ENCODE measurements at regions not wholly inside any gene's neighbourhood (a gene's known extent, or its start where the extent isn't known, plus 50 kb on each side); places are given as distances from the start of the nearest gene placed in this dataset.

DNA sequence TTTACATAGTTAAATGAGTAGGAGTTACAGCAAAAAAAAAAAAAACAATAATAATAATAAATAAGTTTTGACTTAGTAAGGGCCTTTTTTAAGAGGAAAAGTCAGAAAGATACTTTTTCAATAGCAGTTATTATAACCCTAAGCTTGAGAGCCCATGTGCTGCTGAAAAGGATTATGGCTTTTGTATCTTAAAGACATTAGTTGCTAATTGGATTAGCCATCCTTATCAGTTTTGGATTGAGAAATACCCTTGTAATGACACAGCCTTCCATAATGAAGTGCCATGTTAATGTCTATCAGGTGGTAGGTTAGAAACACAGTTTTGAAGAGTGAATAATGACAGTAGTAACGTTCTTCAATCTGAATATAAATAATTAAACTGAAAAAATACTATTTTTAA is 554.0 kb downstream of the RIT2 start:
- Mint-ChIP-seq H3K9me3 (peaks cover 4% of the 10 kb centered on the region), H3K4me3 (no peak overlapping the region), H3K27ac (no peak overlapping the region), H3K36me3 (ENCODE audit: low read depth) (no peaks in the 10 kb centered on the region), H3K4me1 (ENCODE audit: low read depth) (no peaks in the 10 kb centered on the region), H3K27me3 (no peaks in the 10 kb centered on the region)
- no peak for DNase-seq
- ATAC-seq = no peak
- CTCF ChIA-PET = no interaction called here
- POLR2A ChIA-PET = no interaction called here
- TF ChIP-seq, protein P1, sequence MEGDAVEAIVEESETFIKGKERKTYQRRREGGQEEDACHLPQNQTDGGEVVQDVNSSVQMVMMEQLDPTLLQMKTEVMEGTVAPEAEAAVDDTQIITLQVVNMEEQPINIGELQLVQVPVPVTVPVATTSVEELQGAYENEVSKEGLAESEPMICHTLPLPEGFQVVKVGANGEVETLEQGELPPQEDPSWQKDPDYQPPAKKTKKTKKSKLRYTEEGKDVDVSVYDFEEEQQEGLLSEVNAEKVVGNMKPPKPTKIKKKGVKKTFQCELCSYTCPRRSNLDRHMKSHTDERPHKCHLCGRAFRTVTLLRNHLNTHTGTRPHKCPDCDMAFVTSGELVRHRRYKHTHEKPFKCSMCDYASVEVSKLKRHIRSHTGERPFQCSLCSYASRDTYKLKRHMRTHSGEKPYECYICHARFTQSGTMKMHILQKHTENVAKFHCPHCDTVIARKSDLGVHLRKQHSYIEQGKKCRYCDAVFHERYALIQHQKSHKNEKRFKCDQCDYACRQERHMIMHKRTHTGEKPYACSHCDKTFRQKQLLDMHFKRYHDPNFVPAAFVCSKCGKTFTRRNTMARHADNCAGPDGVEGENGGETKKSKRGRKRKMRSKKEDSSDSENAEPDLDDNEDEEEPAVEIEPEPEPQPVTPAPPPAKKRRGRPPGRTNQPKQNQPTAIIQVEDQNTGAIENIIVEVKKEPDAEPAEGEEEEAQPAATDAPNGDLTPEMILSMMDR (IDR thresholded peaks at IDR 0.05) = no peak
- intact Hi-C loops (cut with micrococcal nuclease) = loop anchor here (10.0 kb wide), 1 partner anchor 57 kb away; no protein-coding TSS in a partner anchor

DNA sequence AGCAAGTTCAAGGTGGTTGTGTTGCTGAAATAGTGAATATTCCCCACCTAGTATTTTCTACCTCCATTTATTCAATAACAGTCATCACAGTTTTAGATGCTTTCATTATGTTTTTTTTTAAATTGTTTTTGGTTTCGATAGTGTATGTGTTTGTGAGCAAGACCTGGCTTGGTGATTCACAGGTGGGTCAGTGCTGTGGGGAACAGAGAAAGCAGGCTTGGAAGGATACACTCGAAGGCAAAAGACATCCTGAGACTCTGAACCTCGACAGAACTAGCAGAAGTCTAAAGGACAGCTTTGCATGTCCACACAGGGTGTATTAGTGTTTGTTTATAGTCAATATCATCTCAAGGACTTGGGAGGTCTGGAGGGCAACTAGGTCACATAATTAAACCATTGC is 551.5 kb downstream of the RIT2 start:
- no peak overlapping the region for H3K27ac Mint-ChIP-seq
- no peak overlapping the region for H3K4me3 Mint-ChIP-seq
- no peaks in the 10 kb centered on the region for H3K27me3 Mint-ChIP-seq
- CTCF ChIA-PET = no interaction called here
- TF ChIP-seq, protein P1 (IDR thresholded peaks at IDR 0.05) = no peak
- ATAC-seq (no peak), DNase-seq (no peak)
- POLR2A ChIA-PET = no interaction called here
- intact Hi-C loops (cut with micrococcal nuclease) = loop anchor here (10.0 kb wide), 1 partner anchor 59 kb away; no protein-coding TSS in a partner anchor
- no peaks in the 10 kb centered on the region for H3K4me1 Mint-ChIP-seq (ENCODE audit: low read depth)
- peaks cover 4% of the 10 kb centered on the region for H3K9me3 Mint-ChIP-seq
- H3K36me3 Mint-ChIP-seq (ENCODE audit: low read depth) = no peaks in the 10 kb centered on the region

DNA sequence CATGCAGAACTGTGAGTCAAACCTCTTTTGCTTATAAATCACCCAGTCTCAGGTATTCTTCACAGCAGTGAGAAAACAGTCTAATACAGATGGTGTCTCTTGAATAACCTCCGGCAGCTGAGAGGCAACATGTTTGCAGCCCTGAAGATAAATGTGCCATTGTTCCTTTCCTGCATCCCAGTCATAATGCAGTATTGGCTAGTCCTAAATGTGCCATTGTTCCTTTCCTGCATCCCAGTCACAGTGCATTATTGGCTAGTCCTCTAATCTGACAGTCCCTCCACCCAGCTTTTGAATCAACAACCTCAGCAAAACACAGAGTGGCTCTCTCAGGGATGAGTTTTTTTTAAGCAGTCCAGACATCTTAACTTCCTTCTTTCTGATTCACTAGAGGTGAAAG is 550.7 kb downstream of the RIT2 start:
- H3K27ac Mint-ChIP-seq = no peak overlapping the region
- ATAC-seq (no peak), DNase-seq (no peak)
- POLR2A ChIA-PET = no interaction called here
- no peaks in the 10 kb centered on the region for H3K36me3 Mint-ChIP-seq (ENCODE audit: low read depth)
- peaks cover 4% of the 10 kb centered on the region for H3K9me3 Mint-ChIP-seq
- H3K4me3 Mint-ChIP-seq = no peak overlapping the region
- H3K27me3 Mint-ChIP-seq = no peaks in the 10 kb centered on the region
- H3K4me1 Mint-ChIP-seq (ENCODE audit: low read depth) = no peaks in the 10 kb centered on the region
- intact Hi-C loops (cut with micrococcal nuclease) = loop anchor here (10.0 kb wide), 1 partner anchor 60 kb away; no protein-coding TSS in a partner anchor
- CTCF ChIA-PET = no interaction called here
- TF ChIP-seq, protein P1 (IDR thresholded peaks at IDR 0.05) = no peak

DNA sequence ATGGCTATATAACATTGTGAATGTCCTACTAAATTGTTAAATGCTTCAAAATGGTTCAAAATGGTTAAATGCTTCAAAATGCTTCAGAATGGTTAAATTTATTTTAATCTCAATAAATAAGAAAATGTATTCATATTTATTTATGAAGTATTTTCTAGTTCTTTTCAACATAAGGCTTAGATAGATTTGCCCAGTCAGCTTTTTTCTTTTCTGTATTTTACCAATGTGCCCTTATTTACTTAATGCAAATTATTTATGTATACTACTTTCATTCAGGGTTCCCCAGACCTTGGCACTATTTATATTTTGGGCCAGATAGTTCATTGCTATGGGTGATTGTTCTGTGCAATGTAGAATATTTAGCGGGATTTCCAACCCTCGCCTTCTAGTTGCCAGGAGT is 546.7 kb downstream of the RIT2 start:
- Mint-ChIP-seq H3K9me3 (peaks cover 4% of the 10 kb centered on the region), H3K4me1 (ENCODE audit: low read depth) (no peaks in the 10 kb centered on the region), H3K36me3 (ENCODE audit: low read depth) (no peaks in the 10 kb centered on the region), H3K27ac (no peak overlapping the region), H3K27me3 (no peaks in the 10 kb centered on the region), H3K4me3 (no peak overlapping the region)
- TF ChIP-seq, protein P1 (IDR thresholded peaks at IDR 0.05) = no peak
- POLR2A ChIA-PET = no interaction called here
- ATAC-seq (no peak), DNase-seq (no peak)
- intact Hi-C loops (cut with micrococcal nuclease) = loop anchor here (10.0 kb wide), 1 partner anchor 64 kb away; no protein-coding TSS in a partner anchor
- CTCF ChIA-PET = no interaction called here

DNA sequence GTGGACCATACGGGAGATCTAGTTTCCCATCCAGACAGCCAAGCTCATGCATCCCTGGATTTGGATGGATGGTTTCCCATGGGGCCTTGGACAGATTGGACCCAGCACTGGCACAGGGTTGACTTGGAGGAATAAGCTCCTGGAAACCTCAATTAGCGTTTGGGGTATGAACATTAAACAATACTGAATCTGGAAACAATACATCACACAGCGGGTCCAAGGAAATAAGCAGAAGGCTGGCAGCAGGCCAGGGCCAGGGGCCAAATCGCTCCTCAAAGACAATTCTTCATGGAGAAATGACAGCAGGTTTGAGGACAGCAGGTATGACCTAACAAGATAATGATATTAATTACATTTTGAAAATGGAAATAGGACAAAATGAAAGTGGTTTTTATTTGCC is 540.6 kb downstream of the RIT2 start:
- Mint-ChIP-seq H3K27me3 (no peaks in the 10 kb centered on the region), H3K27ac (no peak overlapping the region), H3K9me3 (no peaks in the 10 kb centered on the region), H3K4me3 (no peak overlapping the region), H3K4me1 (ENCODE audit: low read depth) (no peaks in the 10 kb centered on the region), H3K36me3 (ENCODE audit: low read depth) (no peaks in the 10 kb centered on the region)
- intact Hi-C loops (cut with micrococcal nuclease) = no loop called here
- POLR2A ChIA-PET = interaction anchor here (0.6 kb wide), 1 partner anchor 78 kb away, joined by 3 read pairs; no protein-coding TSS in a partner anchor
- TF ChIP-seq, protein P1 (IDR thresholded peaks at IDR 0.05) = no peak
- no peak for ATAC-seq
- no peak for DNase-seq
- CTCF ChIA-PET = no interaction called here

Data from activated CD8-positive, alpha-beta T cell treated with anti-CD3 and anti-CD28 coated beads for 36 hours (primary cell).